GM21447 (cell line): ENCODE measurements at regions not wholly inside any gene's neighbourhood (a gene's known extent, or its start where the extent isn't known, plus 50 kb on each side); places are given as distances from the start of the nearest gene placed in this dataset.

Experiments
- ATAC-seq: cut with Tn5 transposase; IDR thresholded peaks from one replicate; pipeline ENCODE4 v1.9.1; 2021; ENCODE audit not compliant: unreplicated experiment

GRCh38 chr1:102083192-102083591 lies 86.5 kb upstream of the OLFM3 start:
- no peak for ATAC-seq

GRCh38 chr1:102074874-102075273 lies 78.1 kb upstream of the OLFM3 start:
- no peak for ATAC-seq

- no peak for ATAC-seq
Measured at GRCh38 chr1:102071451-102071850, 74.7 kb upstream of the OLFM3 start.

GRCh38 chr1:102050556-102050955 lies 53.8 kb upstream of the OLFM3 start:
- no peak for ATAC-seq

GRCh38 chr1:102047724-102048123 lies 51.0 kb upstream of the OLFM3 start:
- no peak for ATAC-seq
